NB4 (cell line): ENCODE measurements at regions not wholly inside any gene's neighbourhood (a gene's known extent, or its start where the extent isn't known, plus 50 kb on each side); places are given as distances from the start of the nearest gene placed in this dataset.

Experiments
- POLR2A ChIP-seq: IDR thresholded peaks from 2 replicates; pipeline ENCODE4 v1.6.1; 2011; ENCODE audit warnings: mild to moderate bottlenecking; ENCODE audit not compliant: insufficient read length; ENCODE audit errors: extremely low read depth
- TF ChIP-seq, protein P1 (sequence below): IDR thresholded peaks from one replicate; pipeline ENCODE4 v1.5.1; 2012; ENCODE audit warnings: low read depth, low read length
- TF ChIP-seq, protein P2 (sequence below): IDR thresholded peaks from 2 replicates; pipeline ENCODE4 v1.6.1; 2011; ENCODE audit warnings: low read depth, low read length

DNA sequence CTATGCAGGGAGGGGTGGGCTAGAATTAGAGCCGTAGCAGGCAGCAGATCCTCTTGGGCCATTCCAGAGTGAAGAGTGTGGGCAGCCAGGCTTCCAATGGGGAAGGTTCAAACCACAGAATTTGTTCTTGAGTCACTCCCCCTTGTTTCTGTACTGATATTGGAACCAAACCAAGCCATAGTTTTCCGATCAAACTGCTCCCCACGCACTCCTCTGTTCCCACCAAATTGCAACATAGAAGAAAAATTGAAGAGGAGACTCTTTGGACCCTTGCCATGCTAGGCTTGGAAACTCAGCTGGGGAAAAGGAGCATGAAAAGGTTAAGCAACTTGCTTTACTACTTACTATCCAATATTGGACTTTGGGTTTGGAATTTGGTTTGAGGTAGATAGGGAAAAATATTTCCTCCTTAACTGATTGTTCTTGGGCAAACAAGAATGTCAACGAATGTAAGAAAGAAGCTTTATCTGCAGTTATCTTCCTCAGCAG is 165.8 kb upstream of the NR3C1 start:
- TF ChIP-seq, protein P1, sequence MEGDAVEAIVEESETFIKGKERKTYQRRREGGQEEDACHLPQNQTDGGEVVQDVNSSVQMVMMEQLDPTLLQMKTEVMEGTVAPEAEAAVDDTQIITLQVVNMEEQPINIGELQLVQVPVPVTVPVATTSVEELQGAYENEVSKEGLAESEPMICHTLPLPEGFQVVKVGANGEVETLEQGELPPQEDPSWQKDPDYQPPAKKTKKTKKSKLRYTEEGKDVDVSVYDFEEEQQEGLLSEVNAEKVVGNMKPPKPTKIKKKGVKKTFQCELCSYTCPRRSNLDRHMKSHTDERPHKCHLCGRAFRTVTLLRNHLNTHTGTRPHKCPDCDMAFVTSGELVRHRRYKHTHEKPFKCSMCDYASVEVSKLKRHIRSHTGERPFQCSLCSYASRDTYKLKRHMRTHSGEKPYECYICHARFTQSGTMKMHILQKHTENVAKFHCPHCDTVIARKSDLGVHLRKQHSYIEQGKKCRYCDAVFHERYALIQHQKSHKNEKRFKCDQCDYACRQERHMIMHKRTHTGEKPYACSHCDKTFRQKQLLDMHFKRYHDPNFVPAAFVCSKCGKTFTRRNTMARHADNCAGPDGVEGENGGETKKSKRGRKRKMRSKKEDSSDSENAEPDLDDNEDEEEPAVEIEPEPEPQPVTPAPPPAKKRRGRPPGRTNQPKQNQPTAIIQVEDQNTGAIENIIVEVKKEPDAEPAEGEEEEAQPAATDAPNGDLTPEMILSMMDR, result no peak
- no peak for TF ChIP-seq POLR2A
- TF ChIP-seq, protein P2, sequence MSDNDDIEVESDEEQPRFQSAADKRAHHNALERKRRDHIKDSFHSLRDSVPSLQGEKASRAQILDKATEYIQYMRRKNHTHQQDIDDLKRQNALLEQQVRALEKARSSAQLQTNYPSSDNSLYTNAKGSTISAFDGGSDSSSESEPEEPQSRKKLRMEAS, result no peak
